Panc1 (cell line): ENCODE measurements at regions not wholly inside any gene's neighbourhood (a gene's known extent, or its start where the extent isn't known, plus 50 kb on each side); places are given as distances from the start of the nearest gene placed in this dataset.

Experiments
- TF ChIP-seq, protein P1 (sequence below): fragments of 450-650 bp; IDR thresholded peaks from 2 replicates; pipeline ENCODE4 v1.5.1; 2017; ENCODE audit warnings: mild to moderate bottlenecking
- TF ChIP-seq, protein P2 (sequence below), 2 experiments: IDR thresholded peaks; 2 replicates each; pipeline ENCODE4 v1.6.1; 2011 to 2012; ENCODE audit warnings: low read depth in 2 of 2, control low read depth in 1 of 2, low read length in 1 of 2, mild to moderate bottlenecking in 1 of 2, moderate library complexity in 1 of 2; ENCODE audit not compliant: insufficient read depth in 1 of 2

DNA sequence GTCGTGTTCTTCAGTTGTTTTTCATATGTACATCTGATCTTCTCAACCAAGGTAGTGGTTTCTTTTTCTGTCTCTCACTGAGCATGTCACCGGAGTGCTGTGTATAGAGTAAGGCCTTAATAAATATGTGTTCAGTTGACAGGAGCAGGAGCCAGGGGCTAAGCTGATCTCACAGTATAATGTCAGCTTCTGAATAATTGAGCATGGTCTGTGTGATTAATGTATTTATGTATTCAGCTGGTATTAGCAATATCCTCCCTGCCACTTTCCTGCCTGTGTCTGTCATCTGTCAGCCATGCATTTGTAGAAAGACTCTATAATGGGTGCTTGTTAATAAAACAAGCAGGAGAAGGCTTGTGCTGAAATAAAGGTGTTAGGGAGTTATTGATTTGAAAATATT lies 198.9 kb downstream of the ADCYAP1 start:
- TF ChIP-seq, protein P1, sequence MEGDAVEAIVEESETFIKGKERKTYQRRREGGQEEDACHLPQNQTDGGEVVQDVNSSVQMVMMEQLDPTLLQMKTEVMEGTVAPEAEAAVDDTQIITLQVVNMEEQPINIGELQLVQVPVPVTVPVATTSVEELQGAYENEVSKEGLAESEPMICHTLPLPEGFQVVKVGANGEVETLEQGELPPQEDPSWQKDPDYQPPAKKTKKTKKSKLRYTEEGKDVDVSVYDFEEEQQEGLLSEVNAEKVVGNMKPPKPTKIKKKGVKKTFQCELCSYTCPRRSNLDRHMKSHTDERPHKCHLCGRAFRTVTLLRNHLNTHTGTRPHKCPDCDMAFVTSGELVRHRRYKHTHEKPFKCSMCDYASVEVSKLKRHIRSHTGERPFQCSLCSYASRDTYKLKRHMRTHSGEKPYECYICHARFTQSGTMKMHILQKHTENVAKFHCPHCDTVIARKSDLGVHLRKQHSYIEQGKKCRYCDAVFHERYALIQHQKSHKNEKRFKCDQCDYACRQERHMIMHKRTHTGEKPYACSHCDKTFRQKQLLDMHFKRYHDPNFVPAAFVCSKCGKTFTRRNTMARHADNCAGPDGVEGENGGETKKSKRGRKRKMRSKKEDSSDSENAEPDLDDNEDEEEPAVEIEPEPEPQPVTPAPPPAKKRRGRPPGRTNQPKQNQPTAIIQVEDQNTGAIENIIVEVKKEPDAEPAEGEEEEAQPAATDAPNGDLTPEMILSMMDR, result no peak
- TF ChIP-seq, protein P2, sequence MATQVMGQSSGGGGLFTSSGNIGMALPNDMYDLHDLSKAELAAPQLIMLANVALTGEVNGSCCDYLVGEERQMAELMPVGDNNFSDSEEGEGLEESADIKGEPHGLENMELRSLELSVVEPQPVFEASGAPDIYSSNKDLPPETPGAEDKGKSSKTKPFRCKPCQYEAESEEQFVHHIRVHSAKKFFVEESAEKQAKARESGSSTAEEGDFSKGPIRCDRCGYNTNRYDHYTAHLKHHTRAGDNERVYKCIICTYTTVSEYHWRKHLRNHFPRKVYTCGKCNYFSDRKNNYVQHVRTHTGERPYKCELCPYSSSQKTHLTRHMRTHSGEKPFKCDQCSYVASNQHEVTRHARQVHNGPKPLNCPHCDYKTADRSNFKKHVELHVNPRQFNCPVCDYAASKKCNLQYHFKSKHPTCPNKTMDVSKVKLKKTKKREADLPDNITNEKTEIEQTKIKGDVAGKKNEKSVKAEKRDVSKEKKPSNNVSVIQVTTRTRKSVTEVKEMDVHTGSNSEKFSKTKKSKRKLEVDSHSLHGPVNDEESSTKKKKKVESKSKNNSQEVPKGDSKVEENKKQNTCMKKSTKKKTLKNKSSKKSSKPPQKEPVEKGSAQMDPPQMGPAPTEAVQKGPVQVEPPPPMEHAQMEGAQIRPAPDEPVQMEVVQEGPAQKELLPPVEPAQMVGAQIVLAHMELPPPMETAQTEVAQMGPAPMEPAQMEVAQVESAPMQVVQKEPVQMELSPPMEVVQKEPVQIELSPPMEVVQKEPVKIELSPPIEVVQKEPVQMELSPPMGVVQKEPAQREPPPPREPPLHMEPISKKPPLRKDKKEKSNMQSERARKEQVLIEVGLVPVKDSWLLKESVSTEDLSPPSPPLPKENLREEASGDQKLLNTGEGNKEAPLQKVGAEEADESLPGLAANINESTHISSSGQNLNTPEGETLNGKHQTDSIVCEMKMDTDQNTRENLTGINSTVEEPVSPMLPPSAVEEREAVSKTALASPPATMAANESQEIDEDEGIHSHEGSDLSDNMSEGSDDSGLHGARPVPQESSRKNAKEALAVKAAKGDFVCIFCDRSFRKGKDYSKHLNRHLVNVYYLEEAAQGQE (IDR thresholded peaks at IDR 0.05; ENCODE audit: insufficient read depth in 1 of 2, low read depth in 2 of 2, low read length in 1 of 2), result no peak
